HG02840 (cell line): ENCODE measurements at regions not wholly inside any gene's neighbourhood (a gene's known extent, or its start where the extent isn't known, plus 50 kb on each side); places are given as distances from the start of the nearest gene placed in this dataset.

Source experiments
- ATAC-seq: cut with Tn5 transposase; IDR thresholded peaks from one replicate; pipeline ENCODE4 v1.9.1; 2021; ENCODE audit warnings: mild to moderate bottlenecking, moderate library complexity, moderate number of reproducible peaks; ENCODE audit not compliant: unreplicated experiment, low FRiP score

DNA sequence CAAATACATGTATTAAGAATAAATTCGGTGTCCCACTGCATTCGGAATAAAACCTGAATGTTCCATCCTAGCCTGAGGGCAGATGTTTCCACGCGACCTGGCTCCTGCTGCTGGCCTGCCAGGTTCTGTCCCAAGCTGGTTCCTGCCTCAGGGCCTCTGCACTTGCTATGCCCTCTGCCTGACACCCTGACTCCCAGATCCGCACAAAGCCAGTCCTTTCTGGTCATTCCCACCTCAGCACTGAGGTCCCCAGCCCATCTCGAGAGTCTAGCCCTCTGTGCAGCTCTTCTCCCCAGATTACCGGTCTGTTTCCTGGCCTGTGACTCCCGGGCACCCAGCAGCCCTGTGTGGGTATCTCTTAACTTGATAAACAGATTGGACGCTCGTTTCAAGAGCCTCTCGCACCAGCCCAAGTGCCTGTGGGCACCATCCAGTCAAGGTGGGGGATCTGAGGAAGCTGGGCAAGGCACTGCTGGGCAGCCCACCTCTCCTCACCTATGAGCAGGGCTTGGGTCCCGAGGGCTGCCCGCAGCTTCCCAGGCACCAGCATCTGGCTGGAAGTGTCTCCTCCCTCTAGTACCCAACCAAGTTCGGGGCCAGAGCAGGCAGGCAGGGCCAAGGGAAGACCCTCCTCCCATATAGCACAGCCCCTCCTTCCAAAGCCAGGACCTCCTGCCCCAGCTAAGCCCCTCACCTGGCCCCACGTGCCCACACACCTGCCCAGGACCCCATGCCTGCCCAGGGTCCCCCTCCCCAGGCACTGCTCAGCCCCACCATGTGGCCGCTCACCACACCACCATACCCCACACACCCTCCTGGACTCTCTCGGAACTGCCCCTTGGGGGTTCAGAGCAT, 132.2 kb downstream of the NCOR2 start:
- no peak for ATAC-seq

DNA sequence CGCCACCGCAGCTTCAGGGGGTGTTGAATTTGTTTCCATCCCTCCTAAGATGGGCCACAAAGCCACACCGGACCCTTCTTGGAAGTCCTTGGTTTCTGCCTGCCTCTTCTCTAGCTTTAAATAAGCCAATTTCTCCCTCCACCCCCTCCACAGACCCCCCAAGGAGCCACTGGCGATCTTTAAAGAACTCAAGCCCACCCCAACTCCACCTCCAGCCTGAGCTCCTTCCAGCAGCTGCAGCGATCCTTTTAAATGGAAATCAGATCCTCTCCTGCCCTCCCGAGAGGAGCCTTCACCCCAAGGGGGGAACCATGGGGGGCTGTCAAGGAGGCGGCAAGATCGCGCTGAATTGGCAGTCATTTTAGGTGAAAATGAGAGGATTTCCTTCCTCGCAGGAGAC, 133.1 kb downstream of the NCOR2 start:
- ATAC-seq, result no peak

- no peak for ATAC-seq
Measured at GRCh38 chr12:124433879-124434278, 133.5 kb downstream of the NCOR2 start.

DNA sequence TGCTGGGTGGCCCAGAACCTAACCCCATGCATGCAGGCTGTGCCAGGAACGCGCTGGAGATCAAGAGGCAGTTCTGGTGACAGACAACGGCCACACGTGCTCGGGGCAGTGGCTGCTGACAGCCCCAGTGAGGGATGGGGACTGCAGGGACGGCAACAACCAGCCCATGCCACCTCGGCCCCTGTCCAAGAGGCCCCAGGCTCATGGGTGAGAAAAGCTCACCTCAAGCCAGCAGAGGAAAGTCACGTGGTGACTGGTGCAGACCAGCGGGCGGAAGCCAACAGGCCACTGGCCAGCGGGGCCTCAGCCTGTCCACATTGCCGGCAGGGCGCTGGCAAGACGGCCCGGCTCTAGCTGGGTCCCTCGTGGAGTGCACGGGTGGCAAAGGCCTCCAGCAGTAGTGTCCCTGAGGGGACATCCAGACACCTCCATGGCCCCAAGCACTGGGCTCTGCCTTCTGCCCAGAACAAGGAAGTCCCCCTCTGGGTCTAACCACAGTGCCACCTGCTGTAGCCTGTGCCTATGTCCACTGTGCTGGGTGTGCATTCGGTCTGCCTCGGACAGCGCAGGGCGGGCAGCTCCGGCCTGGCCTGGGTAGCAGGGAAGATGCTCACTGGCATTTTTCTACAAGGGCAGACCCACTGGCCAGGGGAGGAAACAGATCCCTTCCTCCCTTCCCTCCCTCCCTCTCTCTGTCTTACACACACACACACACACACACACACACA, 134.1 kb downstream of the NCOR2 start:
- ATAC-seq, result no peak

GRCh38 chr12:124432376-124432775, 135.0 kb downstream of the NCOR2 start:
- ATAC-seq, result no peak

DNA sequence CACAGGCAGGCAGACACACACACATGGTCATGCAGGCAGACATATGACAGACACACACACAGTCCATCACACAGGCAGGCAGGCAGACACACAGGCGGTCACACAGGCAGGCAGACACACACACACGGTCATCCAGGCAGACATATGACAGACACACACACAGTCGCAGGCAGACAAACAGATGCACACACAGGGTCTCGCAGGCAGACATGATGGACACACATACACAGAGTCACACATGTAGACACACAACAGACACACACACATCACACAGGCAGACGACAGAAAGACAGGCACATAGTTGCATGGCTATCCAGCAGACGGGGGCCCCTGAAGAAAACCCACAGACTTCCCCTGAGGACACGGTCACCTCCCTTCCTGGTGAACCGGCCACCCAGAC, 135.4 kb downstream of the NCOR2 start:
- ATAC-seq, result no peak

- ATAC-seq, result no peak
Measured at GRCh38 chr12:124430491-124430890, 135.6 kb downstream of the RFLNA start.

DNA sequence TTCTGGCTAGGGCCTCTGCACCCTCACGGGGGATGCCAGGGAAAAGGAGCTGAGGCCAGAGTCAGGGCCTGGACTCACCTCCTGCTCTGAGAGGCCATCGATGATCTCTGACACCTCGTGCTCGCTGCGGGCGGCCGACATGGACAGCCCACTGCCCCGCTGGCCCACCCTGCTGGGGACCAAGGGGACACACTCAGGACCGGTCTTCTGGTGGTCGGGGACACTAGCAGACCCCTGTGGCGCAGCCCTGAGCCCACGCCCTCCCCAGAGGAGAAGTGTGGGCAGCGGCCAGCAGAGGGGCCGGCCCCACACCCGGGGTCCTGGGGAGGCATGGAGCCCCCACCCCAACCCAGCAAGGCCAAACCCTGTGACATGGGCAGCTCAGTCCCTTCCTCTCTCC, 134.6 kb downstream of the RFLNA start:
- no peak for ATAC-seq

- ATAC-seq, result no peak
Measured at GRCh38 chr12:124428792-124429281, 133.9 kb downstream of the RFLNA start.

- no peak for ATAC-seq
Measured at GRCh38 chr12:124428136-124428791, 133.4 kb downstream of the RFLNA start.

- no peak for ATAC-seq
Measured at GRCh38 chr12:124426594-124427555, 132.0 kb downstream of the RFLNA start.

- no peak for ATAC-seq
Measured at GRCh38 chr12:124425667-124426066, 130.8 kb downstream of the RFLNA start.

GRCh38 chr12:124424516-124424905, 129.6 kb downstream of the RFLNA start:
- ATAC-seq, result no peak

DNA sequence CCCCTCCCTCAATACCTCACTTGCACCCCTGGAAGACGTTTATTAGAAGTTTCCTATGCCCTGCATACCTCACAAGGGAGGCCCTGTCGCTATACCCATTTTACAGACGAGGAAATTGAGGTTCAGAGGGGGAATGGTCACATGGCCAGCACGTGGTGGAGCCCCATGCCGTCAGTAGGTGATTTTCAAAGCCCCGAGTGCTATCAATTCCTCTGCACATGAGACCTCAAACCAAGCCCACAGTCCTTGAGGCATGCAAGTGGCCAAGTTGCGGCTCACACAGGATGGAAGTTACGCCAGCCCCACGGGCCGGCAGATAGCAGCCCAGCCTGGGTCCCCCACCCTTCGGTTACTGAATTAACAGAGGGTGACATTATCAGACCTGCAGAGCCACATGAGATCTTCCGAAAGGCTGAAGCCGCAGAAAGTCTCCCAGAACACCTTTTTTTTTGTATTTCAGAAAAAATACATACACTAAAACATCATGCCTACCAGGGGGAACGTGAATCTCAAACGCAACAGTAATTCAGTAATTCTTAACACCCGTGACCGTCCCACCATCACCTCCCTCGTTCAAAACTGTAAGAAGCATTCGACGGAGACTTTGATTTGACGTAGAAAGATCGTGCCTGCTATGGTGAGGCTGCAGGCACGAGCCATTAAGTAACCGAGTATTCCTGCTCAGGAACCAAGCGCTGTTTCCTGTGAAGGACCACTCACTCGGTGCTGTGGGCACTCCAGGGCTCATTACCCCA, 129.0 kb downstream of the RFLNA start:
- no peak for ATAC-seq

DNA sequence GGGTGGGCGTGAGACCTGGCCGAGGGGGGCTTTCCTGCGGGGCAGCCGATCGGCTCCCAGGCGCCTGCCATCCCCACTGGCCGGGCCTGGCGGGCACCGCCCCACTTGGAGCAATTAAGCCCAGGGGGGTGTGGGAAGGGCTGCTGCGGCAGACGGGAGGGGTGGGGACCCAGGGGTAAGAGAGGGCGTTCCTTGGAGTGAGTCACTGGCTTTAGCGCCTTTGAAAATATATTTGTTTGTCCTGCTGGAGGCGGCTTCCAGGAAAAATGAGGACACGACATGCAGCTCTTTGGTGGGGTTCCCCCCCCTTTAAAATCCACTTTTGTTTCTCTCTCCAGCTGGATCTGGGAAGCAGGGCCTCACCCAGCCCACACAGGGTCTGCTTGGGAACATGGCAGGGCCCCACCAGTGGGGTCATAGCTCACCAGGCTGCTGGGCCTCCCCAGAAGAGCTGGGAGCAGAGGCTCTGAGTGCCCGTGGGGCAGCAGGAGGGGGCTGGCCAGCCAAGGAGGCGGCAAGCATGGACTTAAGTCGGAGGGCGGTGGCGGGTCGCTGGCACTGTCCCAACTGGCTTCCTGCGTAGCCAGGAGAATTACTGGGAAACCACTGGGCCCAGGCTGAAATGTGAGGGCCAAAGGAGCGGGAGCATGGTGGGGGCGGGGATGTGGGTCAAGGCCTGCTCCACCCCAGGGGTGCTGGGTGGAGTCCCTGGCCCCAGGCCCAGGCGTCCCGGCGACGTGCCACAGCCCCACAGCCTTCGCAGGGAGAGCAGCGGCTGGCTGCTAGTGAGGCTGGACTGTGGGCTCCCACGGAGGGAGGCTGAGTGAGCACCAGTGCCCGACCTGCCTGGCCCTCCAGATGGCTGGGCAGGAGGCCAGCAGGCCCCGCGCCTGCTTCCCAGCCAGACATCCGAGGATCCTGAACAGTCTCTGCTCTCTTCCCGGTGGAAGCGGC, 128.0 kb downstream of the RFLNA start:
- no peak for ATAC-seq

- no peak for ATAC-seq
Measured at GRCh38 chr12:124422142-124422569, 127.3 kb downstream of the RFLNA start.

GRCh38 chr12:124420996-124421674, 126.2 kb downstream of the RFLNA start:
- no peak for ATAC-seq
